Activated naive CD4-positive, alpha-beta T cell treated with anti-CD3 and anti-CD28 coated beads, Interleukin-2, amount 50 U/mL, for 16 hours (primary cell): ENCODE measurements at regions not wholly inside any gene's neighbourhood (a gene's known extent, or its start where the extent isn't known, plus 50 kb on each side); places are given as distances from the start of the nearest gene placed in this dataset.

Experiments used
- DNase-seq: peaks from one replicate; pipeline ENCODE4 v3.0.0-alpha.2; 2020

DNA sequence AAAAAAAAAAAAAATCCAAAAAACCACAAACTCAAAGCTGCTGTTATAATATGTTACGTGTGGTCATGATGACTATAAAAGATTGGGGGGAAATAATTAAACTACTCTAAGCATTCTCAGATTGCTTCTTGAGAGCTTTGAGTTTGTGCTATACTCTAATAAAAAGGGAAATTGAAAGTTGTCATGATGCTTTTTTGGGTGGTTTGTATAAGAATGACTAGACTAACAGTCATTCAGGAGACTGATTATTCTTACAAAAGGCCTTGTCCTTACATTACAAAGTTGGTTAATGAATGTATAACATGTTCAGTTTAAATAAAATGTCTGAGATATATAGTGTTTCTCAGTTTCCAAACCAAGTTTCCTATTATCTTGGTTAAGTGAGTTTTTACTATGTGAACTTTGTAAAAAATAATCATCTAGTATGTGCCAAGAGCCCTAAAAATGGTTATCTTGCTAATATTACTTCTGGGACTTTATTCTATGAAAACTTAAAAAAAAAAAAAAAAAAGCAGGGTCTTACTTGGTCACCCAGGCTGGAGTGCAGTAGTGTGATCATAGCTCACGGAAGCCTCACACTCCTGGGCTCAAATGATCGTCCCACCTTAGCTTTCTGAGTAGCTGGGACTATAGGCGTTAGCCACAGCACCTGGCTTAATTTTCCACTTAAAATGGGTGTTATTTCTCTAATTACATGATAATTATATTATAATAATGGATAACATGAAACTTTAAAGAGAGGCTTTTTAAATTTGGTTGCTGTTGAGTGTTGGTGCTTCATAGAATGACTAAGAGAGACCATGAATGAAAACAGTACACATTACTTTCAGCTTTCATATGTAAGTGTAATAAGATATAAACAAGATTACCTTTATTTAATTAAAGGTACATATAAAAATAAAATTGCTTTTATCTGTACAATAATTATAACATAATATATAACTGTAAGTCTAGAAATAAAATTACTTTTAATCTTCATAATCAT is 459.6 kb upstream of the RGS6 start:
- DNase-seq, result no peak

DNA sequence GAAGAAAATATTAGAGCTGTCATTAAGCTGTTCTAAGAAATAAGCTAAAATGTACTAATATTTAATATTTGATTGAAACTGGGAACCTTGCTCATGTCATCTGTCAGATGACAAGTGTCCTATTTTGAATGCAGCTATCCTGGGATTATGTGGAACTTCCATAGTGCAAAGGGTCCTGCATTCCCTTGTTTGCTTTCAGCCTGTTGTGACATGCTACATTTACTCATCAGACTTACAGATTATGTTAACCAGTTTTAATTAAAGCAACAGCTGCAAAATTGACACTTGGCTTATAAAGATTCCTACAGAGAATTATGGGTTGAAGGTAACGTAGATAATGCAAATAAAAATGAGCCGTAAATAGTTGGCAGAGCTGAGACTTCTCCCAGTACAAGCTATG is 458.4 kb upstream of the RGS6 start:
- no peak for DNase-seq

DNA sequence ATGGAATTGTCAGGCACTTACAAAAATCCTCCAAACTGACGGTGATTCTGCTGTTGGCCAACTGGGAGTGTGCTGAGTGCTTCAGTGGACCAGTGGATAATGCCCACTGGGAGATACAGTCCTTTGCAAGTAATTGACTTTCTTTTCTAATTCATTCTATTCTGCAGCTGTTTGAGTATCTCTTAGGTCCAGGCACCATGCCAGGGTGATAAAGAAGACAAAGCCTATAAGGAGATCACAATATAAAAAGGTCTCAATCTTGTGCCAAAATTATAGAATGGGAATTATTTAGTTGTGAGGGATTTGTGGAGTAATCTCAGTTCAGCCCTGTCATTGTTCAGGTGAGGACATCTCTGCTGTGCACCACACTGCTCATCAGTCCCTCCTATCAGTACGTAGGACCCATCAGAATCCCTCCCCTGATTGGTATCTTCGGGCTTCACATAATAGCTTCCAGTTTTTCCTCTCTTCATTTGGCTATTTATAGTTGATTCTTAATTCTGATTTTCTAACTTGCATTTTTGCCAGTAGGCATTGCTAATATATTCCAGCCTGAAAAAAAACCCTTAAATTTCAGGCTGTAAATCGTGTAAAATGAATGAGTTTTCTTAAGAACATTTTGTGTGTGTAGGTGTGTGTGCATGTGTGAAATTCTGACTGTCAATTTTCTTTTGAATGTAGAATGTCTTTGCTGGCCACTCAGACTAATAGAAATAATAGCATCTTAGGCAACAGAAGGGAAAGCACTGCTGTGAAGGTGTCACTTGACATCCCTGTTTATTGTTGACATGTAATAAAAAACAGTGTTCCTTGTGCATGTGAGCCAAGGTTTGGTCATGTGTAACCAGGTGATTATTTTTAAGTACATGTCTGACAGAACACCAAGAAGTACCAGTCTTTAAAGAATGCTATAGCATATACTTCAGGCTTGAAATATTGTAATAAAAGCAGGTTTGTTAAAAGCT is 457.6 kb upstream of the RGS6 start:
- DNase-seq, result no peak

DNA sequence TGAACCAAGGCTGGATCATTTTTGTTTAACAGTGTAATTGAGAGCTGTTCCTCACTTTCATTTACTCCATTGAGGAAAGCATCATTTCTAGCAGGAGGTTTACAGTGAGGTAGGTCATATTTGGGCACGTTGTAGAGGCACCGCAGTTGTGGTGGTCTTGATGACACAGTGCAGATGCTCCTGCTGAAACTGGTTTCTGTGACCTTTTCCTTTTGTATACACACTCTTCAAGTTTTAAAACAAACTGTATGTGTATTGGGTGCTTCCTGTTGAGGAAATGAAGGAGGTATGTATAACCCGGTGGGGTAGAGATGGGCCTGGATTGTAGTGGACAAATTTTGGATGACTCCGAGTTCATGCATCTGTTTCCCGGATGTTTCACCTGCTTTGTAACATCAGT is 456.3 kb upstream of the RGS6 start:
- no peak for DNase-seq

DNA sequence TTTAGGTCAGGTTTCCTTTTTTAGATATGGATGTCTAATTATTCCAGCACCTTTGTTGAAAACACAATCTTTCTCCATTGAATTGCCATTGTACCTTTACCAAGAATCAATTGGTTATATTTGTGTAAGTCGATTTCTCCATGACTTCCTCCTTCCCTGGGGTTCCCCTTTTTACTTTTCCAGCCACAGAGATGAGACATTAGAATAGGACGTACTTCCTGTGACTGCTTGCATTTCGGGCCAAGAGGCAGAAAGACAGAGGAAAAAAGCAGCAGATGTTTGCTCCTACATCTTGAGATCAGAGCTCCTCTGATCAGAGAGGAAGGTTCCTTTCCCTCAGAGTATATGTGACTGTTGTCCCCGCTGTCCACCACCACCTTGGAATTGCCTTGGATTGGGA is 453.7 kb upstream of the RGS6 start:
- no peak for DNase-seq

DNA sequence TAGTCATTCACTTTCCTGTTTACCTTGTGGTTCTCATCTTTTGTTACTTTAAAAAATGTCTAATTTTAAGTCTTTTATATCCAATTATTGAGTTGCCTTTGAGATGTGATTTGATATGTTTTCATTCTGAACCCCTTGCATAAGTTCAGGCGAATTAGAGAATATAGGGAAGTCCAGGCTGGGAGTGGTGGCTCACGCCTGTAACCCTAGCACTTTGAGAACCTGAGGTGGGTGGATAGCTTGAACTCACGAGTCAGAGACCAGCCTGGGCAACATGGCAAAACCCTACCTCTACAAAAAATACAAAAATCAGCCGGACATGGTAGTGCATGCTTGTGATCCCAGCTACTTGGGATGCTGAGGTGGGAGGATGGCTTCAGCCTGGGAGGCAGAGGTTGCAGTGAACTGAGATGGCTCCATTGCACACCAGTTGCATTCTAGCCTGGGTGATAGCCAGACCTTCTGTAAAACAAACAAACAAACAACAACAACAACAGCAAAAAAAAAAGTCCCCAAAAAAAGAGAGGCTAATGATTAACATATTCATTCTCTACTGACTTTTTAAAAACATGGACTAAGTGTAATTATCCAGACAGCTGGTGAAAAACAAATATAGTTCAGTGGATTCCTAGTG is 451.1 kb upstream of the RGS6 start:
- DNase-seq, result no peak

DNA sequence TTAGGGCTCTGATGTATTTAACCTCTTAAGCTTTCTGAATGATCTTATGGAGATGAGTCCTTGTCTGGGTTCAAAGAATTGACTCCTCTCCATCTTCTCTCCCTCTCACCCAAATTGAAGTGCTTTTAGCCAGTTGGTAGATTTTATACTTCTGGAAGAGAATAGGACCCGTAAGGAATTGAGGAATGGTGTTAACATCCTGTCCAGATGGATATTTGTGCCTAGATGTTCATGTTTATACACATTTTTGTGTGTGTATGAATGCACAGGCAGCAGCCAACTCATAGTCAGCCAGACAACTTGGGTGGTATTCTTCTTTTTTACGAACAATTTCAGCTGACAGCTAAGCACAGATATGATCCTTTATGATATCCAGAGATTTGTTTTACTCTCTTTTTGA is 449.6 kb upstream of the RGS6 start:
- DNase-seq, result no peak

DNA sequence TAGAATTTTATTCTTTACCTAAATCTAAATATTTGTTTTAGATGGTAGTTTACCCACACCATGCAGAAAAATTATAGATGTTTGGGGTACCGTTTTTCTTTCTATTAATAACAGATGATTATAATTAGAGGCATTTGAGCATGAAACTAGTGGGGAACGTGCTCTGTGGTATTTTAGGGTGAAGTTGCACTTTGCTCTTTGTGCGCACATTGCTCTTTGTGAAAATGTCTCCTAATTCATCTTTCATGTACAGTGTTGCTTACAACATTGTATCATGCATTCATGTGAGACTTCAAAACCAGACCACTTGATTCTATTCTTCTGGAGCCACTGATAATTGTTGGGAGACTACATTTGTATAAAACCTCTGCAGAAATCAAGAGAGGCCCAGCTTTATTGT is 449.1 kb upstream of the RGS6 start:
- no peak for DNase-seq

DNA sequence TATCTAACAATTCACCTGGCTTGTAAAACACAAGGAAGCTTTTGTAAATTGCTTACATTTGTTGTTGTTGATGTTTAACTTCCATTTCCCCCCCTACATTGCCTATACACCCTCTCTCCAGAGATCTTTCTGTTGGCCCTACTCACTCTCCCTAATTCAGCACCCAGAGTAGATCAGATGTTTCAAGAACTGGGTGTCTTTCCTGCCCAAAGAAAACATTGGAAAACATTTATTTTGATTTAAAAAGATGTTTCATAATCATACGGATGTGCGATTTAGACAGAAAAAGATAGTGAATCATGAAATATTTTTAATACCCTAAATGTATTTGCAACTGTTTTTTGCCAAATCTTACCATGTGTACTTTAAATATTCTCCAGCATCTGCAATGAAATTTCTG is 446.4 kb upstream of the RGS6 start:
- no peak for DNase-seq

DNA sequence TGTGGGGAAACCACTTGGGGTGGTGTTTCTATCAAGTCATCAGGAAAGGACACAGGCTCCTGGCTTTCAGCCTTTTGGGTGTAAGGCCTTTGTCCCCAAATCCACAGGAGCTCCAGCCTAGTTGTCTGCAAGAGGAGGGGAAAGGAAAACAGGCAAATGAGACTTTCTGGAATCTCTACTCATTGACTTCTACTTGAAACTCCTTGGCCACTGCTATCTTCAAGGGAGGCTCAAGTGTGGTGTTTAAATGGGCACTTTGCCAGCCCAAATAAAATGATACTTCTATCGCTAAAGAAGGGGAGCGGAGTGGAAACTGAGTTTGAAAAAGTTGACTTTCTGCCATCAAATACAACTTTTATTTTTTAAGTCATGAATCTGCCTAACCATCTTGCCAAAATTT is 445.9 kb upstream of the RGS6 start:
- no peak for DNase-seq

DNA sequence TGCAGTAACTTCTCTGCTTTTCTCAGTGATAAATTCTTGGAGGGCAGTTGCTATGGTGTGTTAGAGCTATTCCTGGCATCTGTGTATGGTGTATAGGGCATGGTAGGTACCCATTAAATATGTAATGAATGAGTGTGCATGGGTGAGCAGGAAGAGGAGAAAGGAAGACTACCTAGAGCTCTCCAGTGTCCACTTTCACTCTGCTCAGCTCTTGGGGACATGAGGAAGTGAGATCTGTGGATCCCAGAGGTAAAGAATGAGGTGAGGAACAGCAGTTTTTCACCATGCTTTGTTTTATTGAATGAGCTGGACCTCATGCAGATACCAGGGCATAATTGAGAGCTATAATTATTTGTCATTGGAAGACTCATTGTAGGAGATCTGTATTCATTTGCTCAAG is 444.8 kb upstream of the RGS6 start:
- no peak for DNase-seq

DNA sequence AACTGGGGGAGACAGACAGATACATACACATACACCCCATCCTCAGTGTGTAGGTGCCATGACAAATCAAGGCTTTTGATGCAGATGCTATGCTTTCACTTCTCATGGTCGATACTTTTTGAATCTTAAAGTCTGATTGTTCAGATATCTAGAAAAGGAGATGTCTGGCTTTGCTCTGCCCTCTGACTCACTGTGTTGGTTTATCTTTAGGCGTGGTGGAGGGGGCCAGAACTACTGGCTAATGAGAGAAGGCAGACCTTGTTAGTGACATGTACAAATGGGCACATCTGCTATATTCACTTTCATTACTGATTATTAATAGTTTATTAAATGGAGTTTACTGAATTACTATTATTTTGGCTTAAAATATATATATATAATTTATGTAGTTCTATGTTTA is 444.3 kb upstream of the RGS6 start:
- no peak for DNase-seq

DNA sequence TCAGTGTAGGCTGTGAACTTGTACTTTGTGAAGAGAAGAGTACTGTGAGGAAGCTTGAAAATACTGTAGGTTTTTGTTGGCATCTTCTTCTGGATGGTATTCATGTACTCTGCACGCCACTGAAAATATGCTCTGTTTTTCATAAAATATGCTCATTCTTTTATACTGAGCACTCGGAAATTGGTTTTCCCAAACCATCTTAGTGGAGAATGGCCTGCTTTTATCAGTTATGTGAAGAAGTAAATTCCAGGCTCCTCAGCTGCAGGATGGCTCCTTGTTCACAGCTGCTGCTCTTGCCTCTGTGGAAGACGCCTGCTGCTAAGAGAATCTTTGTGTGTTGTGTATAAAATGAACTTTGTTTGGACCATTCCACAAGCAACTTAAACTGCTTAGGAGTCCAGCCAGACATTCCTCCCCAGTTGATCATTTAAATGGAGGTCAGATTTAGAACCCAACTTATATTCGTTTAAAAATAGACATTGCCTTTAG is 443.5 kb upstream of the RGS6 start:
- no peak for DNase-seq

DNA sequence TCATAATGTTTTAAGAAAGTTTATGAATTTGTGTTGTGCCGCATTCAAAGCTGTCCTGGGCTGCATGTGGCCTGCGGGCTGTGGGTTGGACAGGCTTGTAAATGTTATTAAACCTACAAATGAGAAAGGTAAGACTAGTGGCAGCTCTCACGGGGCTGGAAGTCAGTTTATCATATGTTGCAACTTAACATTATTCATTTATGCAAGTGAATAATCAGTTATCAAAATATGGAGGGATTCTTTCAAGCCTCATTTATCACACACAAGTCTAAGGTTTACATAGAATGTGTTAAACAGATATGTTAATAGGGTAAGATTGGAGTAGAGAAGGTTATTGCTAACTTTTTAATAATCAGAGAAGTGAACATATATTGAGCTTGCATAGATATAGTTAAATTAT is 442.5 kb upstream of the RGS6 start:
- no peak for DNase-seq

DNA sequence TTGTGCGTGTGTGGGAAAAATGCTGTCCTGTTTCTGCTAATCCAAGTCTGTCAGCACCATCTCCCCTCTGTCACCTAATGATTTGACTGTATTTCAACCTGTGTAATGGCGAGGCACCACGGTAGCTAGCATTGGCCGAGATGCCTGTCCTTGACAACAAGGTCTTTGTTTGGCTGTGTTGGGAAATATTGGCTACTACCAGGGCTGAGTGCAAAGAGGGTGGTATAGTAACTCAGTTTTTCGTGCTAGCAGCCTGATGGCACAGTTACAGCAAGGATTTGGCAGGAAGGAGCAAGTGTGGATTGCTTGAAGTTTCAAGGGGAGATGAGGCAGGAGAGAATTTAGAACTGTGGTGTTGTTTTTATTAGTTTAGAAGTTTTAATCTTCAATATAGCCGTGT is 440.3 kb upstream of the RGS6 start:
- DNase-seq, result no peak

DNA sequence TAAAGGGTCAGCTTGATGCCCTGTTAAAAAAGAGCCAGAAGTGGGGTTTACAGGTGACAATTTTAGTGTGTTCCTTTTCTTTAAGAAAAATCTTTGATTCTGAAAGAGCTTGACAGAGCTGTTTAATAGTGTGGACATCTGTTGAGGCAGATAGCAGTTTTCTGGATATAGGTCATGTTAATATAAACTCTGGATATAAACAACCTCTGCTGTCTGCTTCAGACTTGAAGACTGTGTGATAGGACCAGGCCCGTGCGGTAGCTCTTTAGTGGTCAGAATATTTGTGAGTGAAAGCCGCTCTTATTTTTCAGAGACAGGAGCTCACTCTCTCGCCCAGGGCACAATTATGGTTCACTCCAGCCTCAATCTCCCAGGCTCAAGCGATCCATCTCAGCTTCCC is 439.9 kb upstream of the RGS6 start:
- DNase-seq, result no peak

DNA sequence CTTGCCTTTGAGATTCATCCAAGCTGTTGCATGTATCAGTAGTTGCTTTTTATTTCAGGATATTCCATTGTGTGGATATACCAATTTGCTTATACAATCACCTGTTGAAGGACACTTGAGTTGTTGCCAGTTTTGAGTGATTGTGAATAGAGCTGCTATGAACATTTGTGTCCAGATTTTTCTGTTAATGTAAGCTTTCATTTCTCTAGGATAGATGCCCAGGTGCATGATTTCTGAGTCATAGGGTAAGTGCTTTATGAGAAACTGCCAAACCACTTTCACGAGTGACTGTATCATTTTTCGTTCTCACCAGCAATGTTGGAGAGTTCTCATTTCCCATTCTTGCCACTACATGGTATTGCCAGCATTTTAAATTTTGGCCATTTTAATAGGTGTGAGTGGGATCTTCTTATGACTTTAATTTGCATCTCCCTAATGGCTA is 434.6 kb upstream of the RGS6 start:
- DNase-seq, result no peak

DNA sequence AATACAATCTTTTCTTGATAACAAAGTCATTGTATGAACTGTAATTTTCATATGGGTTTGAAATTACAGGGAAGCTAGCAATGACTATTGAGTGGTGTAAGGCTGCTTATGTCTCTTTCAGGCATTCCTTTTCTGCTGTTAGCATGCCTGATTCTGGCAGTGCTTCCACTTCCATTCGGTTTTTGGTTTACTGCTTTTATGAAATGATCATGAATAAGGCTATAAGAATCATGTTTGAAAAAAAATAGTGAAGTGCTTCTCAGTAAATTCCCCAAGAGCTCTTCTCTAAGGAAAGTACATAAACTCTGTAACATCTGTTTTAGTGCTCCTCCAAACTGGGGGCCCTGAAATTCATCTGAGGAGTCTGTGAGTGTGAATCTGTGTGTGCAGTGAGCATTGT is 434.0 kb upstream of the RGS6 start:
- no peak for DNase-seq

DNA sequence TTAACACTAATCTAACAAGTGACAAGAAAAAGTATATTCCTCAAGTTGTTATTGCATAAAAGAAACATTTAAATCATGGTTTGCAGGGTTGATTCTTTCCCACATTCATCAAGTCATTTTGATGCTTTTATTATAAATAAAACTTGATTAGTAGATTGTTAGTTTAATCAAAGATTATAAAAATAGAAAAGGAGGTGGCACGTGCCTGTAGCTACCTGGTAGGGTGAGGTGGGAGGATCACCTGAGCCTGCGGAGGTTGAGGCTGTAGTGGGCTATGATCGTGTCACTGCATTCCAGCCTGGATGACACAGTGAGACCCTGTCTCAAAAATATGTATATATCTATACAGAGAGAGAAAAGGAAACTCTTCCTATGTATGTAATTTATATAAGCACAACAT is 433.2 kb upstream of the RGS6 start:
- DNase-seq, result no peak

DNA sequence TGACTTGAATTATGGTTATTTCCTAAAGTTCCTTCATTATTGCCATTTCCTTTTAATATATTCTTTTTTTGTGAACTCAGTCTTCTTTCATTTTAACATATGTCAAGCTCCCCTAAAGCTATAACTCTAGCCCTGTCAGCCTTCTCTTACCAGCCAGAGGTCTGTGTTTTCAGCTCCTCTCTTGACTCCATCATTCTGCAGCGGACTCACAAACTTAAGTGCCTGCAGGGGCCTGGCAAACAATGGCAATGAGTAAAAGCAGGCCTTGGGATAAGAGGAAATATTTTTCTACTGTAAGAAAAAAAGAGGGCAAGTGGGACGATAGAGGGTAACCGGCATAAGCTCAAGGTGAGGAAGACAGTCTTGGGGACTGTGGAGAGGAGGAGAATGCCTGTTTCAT is 424.5 kb upstream of the RGS6 start:
- no peak for DNase-seq

DNA sequence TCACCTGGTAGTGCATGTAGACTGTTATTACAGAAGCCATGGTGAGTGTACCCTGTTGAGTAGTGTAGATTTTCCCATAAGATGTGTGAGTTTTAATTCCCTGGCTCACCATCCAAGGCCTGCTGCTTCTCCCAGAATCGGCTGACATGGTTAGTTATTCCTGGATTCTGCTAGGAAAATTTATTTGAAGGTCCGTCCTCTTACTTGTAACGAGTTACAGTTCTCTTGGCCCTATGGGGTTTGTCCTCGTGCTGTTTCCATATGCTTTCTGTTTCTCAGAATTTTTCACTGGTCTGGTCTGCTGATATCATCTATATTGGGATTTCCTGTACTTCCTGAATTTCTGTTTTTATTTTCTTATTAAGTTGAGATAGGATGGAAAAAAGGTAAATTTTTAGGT is 423.3 kb upstream of the RGS6 start:
- DNase-seq, result no peak

DNA sequence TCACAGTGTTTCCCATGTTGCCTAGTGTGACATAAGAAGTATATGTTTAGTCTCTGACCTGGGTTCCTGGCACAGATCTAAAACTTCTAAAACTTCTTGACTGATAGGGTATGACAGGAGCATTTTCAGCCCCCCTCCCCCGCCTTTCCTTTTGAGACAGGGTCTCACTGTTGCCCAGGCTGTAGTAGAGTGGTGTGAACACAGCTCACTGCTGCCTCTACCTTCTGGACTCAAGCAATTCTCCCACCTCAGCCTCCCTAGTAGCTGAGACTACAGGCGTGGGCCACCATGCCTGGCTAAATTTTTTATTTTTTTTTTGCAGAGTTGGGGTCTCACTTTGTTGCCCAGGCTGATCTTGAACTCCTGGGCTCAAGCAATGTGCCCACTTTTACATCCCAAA is 421.1 kb upstream of the RGS6 start:
- DNase-seq, result no peak
